ENCODE measurements at regions not wholly inside any gene's neighbourhood (a gene's known extent, or its start where the extent isn't known, plus 50 kb on each side); places are given as distances from the start of the nearest gene placed in this dataset.
"Not testable (repeated sequence)": the region's sequence is repeated elsewhere in the genome, so short reads cannot be mapped to it uniquely, and the experiment has no call there.

DNA sequence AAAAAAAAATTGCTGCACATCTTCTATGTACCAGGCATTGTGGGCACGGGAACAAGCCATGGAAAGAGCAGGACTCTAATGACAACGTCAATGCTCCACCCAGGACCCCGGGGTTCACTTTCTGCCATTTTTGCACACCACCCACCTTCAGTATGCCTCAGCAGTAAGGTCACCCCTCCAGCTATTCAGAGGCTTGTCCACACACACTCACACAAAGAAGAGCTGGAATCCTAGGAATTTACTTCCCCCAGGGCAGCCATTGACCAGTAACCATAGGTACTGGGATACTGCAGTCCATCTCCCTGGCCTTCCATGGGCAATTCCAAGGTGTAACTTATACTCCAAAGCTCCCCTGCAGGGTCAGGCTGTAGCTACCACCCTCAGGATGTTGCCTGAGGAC lies 170.8 kb downstream of the SUCLG1 start:
- DNase-seq (ENCODE audit: low read depth): no peak

DNA sequence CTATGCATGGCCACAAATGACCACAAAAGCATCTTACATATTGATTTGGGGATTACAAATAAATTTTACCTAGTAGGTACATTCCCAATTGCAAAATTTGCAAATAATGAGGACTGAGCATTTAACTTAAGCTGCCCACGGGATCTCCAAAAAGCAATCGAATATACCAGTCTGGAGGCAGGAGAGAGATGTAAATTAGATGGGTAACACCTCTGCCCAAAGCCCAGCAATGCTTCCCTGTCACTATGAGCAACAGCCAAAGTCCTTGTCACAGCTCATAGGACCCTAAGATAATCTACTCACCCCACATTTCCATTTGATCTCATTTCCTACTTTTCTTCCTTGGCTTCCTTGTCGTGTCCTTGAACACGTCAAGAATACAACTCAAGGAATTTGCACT lies 172.2 kb downstream of the SUCLG1 start:
- no peak for DNase-seq (ENCODE audit: low read depth)

DNA sequence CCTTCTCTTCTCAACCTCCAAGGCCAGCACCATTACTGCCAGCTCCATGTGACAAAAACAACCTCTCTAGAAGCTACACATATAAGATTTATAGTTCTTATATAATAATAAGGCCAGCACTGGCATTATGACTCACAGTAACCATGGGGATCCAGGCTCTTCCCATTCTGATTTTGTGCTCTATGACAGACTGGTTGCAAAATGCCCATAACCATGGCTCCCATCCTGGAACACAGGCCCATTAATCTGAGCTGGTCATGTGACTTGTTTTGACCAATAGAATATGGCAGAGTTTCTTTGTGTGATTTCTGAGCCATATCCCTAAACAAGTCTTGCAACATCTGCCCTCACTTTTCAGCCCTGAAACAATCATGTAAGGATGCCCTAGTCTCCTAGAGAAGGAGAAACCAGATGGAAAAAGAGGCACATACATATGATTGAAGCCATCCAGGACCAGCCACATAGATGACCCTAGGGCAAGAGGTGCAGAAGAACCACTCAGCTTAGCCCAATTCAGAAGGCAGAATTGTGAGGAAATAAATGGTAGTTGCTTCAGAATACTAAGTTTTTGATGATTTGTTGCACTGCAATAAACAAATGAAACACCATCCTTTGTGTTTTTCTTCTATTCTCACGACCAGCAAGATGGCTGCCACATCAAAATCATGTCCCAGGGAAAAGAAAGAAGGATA lies 173.9 kb downstream of the SUCLG1 start:
- no peak for DNase-seq (ENCODE audit: low read depth)

DNA sequence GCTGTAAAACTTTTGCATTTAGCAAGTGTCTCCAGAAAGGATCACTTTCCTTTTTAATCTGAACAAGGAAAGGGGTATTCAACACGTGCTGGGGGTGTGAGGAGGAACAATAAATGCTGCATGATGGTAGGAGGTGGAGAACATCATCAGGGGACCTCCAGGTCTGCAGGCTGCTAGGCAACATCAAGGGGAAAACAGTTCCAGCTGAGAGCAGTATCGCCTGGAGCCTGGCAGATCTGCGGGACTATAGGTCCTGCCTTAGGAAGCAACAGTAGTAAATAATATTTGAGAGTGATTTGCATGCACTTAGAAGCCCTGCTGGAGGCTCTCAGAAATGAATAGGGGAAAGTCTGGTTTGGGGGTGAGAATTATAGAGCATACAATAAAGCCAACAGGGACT lies 175.6 kb downstream of the SUCLG1 start:
- DNase-seq (ENCODE audit: low read depth): no peak

DNA sequence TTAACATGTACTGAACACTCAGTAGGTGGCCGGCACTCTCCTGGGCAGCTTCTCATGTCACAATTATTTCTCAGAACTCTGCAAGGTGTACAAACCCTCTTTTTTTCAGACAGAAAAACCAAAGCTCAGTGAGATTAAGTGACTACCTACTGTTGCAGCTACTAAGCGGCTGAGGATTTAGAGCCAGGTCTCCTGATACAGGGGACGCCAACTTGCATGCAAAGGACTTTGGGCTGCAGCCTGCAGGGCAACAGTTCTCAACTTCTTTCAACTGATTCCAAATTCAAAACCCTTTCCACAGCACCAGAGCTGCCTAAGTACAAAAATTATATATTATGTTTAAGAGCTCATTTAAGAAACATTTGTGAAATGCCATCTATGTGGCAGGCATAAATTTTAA lies 177.6 kb downstream of the SUCLG1 start:
- DNase-seq (ENCODE audit: low read depth): no peak

DNA sequence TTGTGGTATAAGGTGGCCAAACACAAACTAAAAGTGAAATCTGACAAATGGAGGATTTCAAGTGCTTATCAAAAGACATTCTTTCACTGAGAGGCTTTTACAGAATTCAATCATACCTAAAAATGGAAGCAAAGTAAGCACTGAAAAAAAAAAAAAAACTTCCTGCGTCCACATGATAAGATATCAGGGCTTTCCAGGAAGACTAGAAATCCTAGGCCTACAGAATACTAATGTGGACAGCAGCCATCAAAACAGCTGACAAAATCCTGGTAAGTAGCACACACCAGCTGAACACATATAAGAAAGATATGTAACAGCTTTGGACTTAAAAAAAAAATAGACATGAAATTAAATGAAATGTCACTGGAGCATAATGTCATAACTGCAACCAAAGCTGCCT lies 178.2 kb downstream of the SUCLG1 start:
- no peak for DNase-seq (ENCODE audit: low read depth)

DNA sequence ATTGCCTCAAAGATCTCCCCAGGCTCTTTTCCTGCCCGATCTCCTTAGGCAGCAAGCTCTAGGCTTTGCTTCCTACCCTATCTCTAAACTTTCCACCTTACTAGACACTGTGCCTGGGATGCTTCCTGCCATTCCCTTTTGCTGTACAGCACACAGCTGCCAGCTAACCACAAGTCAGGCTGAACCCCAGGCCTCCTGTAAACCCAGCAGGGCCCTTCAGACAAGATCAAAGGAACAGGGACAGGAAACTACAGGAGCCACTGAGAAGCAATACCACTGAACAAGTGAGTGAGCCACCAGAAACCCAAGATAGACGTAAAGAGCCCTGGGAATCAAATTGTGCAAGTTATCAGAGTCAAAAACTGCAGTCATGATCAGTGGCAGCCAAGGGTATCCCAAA lies 180.7 kb downstream of the SUCLG1 start:
- DNase-seq (ENCODE audit: low read depth): no peak

DNA sequence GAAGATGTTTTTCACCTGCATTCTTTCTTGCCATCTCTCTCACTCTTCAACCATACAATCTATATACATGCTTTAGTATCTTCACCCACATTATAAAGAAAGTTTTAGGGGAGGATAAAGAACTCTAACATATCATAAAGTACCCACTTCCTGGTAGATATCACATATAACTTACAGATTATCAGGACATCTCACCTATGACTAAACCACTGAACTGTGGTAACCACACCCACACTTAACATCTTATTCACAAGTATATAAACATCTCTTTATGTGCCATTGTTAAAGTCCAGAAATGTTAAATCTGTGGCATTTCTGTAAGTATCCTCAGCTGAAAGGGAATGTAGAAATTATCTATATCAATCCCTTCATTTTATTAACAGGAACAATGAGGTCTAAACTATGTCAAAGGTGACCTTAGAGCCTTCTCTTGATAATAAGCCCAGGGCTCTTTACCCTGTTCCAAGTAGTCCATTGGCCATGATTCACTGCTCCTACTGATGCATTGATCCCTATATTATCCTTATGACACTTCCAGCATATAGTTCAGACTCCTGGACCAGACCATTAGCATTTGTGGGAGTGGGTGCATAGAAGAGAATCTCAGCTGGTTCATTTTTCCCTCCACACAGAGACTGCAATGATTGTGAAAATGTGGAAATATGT lies 182.4 kb downstream of the SUCLG1 start:
- no peak for DNase-seq (ENCODE audit: low read depth)

DNA sequence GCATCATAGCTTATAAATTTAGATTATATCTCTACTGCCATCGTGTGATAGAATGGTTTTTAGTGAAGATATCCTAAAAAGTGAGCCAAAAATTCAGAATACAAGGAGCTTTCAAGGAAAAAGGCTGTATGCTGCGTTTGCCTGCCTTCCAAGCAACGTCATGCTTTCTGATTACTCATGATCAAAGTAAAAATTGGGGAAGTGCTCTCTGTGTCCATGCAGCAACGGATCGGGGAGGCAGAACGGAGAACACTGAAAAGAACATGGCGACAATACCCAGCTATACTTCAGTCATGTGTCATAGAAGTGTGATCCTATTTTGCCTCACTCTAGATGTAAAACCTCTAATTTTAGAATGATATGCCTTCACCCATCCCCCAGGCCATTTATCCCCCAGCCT lies 185.7 kb downstream of the SUCLG1 start:
- no peak for DNase-seq (ENCODE audit: low read depth)

DNA sequence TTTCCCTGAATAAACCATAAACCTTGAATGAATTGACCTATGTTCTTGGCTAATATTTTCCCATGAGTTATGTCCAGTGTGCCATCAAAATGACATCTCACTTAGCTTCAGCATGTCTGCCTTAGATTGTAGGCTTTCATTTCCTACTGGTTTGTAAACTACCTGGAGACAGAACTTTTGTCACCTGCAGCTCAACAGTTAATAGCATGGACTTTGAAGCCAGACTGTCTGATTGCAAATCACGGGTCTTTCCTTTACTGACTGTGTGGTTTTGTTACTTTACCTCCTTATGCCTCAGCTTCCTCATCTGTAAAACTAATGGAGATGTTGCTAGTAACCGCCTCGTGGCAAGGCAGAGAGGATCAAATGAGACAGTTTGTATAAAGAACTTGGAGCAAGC lies 187.1 kb downstream of the SUCLG1 start:
- DNase-seq (ENCODE audit: low read depth): no peak

DNA sequence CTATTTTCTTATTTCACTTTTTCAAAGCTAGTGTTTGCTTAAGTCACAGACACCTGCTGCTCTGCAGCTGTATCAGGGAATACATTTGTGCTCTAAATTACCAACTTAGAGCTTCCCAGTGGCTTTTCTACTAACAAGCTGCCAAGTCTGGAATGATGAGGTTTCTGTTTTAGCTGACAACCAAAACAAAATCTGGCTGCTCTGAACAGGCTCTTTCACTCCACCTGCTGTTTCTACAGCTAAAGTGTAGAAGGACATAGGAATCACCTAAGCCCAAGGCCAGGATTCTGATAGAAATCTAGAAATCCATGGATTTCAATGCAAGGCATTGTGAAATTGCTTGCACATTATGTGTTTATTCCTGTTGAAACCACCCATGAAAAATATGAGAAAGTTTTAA lies 201.2 kb downstream of the SUCLG1 start:
- DNase-seq (ENCODE audit: low read depth): no peak

DNA sequence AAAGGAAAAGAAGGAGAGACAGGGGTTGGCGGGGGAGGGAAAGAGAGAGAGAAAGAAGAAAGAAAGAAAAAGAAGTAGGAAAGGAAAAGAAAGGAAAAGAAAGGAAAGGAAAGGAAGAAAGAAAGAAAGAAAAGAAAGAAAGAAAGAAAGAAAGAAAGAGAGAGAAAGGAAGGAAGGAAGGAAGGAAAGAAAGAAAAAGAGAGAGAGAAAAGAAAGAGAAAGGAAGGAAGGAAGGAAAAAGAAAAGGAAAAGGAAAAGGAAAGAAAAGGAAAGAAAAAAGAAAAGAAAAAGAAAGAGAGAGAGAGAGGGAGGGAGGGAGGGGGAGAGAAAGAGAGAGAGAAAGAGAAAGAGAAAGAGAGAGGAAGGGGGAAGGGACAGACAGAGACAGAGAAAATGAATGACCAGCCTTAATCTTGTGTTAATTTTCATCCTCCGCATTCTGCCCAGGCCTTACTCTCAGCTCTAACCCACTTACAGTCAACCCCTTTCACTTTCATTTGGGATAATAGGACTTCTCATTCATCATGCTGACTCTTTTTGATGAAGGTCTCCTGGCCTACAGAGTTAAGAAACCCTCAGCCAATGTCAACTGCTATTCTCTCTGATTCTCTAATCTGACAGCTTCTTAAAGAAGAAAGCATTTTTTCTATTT lies 207.3 kb downstream of the SUCLG1 start:
- DNase-seq (ENCODE audit: low read depth): no peak

DNA sequence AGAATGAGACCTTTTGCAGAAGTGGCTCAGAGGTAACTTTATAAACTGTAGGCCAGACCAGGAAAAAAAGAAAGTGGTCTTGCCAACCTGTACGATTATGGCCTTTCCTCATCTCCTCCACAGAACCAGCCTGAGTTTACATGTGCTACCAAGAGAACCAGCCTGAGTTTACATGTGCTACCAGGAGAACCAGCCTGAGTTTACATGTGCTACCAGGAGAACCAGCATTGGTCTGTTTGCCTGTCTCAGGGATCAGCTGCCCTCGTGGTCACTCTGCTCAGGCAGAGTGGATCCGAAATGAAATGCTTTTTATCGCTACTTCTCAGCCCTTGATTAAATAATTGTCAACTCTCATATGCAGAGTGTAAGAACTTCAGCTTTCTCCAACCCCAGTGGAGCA lies 209.9 kb downstream of the SUCLG1 start:
- no peak for DNase-seq (ENCODE audit: low read depth)

DNA sequence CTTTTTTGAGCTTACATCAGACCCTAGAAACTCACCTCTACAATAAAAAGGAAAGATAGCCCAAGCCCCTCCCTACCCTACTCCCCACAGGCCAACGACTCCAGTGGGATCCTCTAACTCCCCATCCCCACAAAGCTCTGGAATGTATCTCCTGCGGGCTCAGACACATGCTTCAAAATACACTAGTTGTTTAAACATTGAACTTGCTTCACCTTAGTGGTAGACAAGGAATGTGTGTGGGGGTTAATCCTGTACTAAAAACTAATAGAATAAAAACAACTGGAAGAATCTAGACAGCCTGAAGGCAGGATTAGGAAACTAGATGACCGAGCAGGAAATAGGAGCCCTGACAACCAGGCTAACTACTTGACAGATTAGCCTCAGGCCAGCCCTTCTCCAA lies 211.5 kb downstream of the SUCLG1 start:
- DNase-seq (ENCODE audit: low read depth): no peak

DNA sequence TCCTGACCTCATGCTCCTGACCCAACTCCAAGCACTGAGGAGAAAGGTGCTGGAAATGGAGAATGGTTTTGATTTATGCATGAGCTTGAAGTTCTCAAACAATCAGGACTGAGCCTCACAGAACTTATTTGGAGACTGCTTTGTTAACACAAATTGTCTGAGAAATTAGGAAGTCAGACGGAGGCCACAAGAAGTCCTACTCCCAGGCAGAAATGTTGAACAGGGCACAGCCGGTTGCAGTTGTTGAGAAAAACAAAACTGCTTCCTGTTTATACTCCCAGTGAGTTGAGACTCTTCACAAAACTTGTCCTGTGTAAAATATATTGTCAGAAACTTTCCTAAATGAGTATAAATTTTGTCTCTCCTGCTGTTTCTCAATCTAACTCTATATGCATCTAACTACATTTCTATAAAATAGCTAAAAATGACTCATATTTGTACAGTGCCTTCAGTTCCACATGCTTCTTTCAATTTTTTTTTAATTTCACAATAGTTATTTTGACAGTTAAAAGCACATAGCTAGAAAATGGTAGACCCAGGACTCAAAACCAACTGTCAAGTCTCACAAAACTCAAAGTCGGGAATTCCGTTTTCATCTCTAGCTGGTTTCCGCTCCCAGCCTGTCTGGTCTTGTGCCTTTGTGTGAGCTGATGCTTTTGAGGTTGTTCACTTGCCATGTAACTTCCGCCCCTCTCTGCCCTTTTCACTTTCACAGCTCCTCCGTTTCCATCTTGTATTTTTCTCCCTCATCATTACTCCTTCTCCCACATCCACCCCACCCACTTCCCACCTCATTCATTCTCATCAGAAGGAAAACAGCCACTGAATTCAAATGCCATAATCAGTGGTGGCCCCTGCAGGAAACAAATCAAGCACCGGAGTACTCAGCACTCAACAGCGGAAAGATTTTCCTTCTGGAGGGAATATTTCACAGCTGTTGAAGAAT lies 215.0 kb downstream of the SUCLG1 start:
- no peak for DNase-seq (ENCODE audit: low read depth)

DNA sequence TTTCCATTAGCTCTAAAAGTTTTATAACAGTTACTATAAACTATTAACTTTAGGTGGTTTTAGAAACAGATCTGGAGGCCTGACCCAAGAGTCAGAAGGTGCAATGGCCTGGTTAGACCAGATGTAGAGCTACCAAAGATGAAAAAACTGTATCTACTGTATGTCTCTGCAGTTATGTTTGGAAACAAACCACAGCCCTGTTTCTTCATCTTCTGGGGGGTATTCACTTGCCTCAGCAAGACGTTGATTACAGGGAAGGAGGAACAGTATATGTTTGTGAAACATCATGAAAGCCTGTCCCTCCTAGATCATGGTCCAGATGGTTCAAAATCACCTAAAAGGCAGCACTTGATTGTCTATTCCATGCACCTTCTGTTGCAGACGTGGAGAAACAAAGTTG lies 220.2 kb downstream of the SUCLG1 start:
- no peak for DNase-seq (ENCODE audit: low read depth)

DNA sequence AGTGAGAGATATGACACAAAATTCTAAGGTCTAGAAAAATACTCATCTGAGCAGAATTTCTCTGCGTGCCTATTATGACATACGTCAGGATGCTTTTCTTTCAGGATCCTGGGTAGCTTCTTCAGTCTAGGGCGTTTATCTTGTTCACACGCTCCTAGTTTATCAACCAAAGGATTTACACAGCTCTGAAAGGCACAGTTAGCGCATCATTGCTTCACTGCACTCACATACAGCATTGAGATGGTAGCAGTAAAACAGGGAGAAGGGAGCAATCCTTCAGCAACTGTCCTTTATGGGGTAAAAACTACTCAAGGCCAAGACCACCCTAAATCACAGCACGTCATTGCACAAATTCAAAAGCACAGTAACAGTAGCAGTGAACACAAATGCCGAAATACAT lies 222.8 kb downstream of the SUCLG1 start:
- no peak for DNase-seq (ENCODE audit: low read depth)

DNA sequence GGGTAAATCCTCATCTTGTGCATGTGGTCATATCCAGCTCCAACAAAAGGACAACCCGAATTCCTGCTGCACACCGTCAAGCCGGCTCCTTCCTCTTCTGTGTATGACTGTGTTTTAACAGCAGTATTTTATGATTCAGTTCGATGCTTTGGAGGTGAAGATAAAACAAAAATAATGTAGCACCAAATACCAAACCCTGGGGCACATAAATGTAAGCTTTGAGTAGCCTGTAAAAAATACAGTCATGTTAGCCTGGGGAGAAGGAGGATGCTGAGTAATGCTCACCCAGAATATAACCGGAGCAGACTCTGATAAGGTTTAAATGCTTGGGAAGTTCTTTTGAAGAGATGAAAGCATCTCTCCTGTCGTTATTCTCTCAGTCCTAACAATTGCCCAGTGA lies 225.0 kb downstream of the SUCLG1 start:
- DNase-seq (ENCODE audit: low read depth): no peak

DNA sequence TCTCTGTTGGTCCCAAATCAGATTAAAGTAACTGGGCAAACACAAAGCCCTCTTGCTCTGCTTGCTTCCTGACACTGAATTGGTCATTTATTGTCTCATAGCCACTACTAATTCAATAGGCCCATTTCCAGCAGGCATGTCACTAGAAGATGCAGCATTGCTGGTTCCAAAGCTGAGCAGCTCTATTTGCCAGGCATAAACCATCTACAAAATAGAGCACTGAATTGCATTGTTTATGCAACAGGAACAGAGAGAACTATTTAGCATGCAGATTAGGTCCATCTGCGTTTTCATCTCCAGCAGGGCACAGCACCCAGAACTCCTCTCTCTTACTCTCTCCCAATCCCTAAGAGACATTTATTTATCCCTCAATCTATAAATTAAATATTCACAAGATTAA lies 227.6 kb downstream of the SUCLG1 start:
- no peak for DNase-seq (ENCODE audit: low read depth)

DNA sequence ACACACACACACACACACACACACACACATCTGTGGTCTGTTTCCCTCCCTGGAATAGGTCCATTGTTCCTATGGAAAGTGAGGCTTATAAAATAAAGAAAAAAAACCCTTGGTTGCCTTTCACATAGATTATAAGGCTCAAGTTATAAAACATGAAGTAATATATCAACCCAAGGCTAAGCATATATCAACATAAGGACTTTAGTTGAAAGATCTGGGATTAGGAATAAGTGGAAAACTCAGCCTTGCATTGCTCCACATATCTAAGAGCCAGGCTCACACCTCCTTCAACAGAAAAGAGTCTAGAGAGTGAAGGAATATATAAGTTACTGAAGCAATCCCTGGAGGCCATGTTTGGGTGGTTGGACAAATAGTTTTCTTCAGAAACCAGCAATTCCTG lies 235.0 kb downstream of the SUCLG1 start:
- no peak for DNase-seq (ENCODE audit: low read depth)

DNA sequence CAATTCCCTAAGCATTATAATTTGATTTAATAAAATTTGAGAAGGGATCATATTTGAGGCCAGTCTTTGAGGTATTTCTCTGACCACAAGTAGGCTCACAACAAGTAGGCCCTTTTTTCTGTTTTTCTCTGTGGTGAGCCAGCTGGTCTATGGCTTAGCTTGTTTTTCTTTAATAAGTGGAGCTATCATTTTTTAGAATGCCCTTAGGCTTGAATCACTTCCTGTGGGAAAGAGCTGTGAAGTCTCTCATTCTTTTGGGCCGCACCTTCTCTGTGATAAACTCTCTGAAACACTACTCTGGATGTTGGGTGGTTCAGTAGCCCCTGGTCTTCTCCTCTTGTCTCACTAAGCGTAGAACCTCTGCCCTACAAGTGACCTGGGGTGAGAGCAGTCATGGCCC lies 235.9 kb downstream of the SUCLG1 start:
- DNase-seq (ENCODE audit: low read depth): no peak

DNA sequence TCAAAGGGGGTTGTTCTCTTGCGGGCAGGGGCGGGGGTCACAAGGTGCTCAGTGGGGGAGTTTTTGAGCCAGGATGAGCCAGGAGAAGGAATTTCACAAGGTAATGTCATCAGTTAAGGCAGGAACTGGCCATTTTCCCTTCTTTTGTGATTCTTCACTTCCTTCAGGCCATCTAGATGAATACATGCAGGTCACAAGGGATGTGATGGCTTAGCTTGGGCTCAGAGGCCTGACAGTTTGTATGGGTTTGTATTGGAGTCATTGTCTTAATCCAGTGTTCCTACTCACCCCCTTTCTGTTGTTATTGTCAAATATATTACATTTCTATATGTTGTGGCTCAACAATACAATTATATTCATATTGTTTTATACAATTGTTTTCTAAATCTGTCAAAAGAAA lies 238.0 kb downstream of the SUCLG1 start:
- not testable (repeated sequence) for DNase-seq (ENCODE audit: low read depth)

DNA sequence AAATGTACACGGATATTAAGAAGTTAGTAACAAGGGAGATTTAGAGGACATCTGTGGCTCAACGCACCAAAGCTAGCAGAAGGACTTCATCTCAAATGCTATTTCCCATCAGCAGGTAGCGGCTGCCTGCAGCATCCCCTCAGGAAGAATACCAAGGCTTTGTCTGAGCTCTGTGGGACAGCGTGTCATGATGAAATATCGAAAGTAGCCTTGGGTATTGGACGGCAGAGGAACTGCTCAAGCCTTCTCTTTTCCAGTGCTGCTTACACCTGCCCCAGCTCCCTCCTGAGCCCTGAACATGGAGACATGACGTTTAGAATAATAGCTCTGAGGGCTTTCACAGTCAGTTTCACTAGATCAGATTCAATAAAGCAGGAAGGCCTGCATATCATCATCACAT lies 241.6 kb downstream of the SUCLG1 start:
- DNase-seq (ENCODE audit: low read depth): no peak
